K562 (cell line): ENCODE measurements at regions not wholly inside any gene's neighbourhood (a gene's known extent, or its start where the extent isn't known, plus 50 kb on each side); places are given as distances from the start of the nearest gene placed in this dataset.

Experiments
- ASH1L ChIP-seq: fragments of 450-650 bp; IDR thresholded peaks from 2 replicates; pipeline ENCODE4 v1.6.1; 2018; ENCODE audit warnings: borderline replicate concordance, mild to moderate bottlenecking, low read depth; ENCODE audit not compliant: partially characterized antibody
- BRD4 ChIP-seq: fragments of 200-600 bp; sonication (generic); IDR thresholded peaks from 2 replicates; pipeline ENCODE4 v1.6.1; 2017; ENCODE audit warnings: inconsistent platforms
- C11orf30 ChIP-seq: fragments of 450-650 bp; IDR thresholded peaks from 2 replicates; pipeline ENCODE4 v1.6.1; 2016; ENCODE audit warnings: low read depth, mild to moderate bottlenecking
- KLF1 ChIP-seq: fragments of 450-650 bp; IDR thresholded peaks from 2 replicates; pipeline ENCODE4 v1.6.1; 2016; ENCODE audit warnings: missing genetic modification characterization, missing compliant biosample characterization
- POLR2B ChIP-seq: fragments of 450-650 bp; IDR thresholded peaks from 2 replicates; pipeline ENCODE4 v1.6.1; 2018; ENCODE audit warnings: low read depth; ENCODE audit not compliant: partially characterized antibody
- TEAD2 ChIP-seq: fragments of 450-650 bp; IDR thresholded peaks from 2 replicates; pipeline ENCODE4 v1.6.1; 2016; ENCODE audit warnings: missing genetic modification characterization, control low read depth, missing compliant biosample characterization
- XRCC5 ChIP-seq: fragments of 200-400 bp; formaldehyde crosslinking; IDR thresholded peaks from 2 replicates; pipeline ENCODE4 v1.6.1; 2017; ENCODE audit warnings: low read depth, mild to moderate bottlenecking, low read length
- ZNF184 ChIP-seq: sonication (generic); formaldehyde crosslinking; IDR thresholded peaks from 2 replicates; pipeline ENCODE4 v1.5.0; 2020; ENCODE audit warnings: missing genetic modification reagents
- ZNF253 ChIP-seq: fragments of 250-450 bp; sonication (Bioruptor Pico); conservative IDR thresholded peaks from 2 replicates; pipeline ENCODE4 v1.6.1; 2021; ENCODE audit warnings: mild to moderate bottlenecking
- ZNF316 ChIP-seq: fragments of 450-650 bp; IDR thresholded peaks from 2 replicates; pipeline ENCODE4 v1.6.1; 2016
- ZNF79 ChIP-seq: fragments of 250-450 bp; sonication (Bioruptor Pico); IDR thresholded peaks from 2 replicates; pipeline ENCODE4 v1.4.0; 2020; ENCODE audit warnings: low read depth, mild to moderate bottlenecking, moderate library complexity
- TF ChIP-seq, protein P1 (sequence below): IDR thresholded peaks from 2 replicates; pipeline ENCODE4 v1.6.1; 2012; ENCODE audit warnings: low read depth, low read length, improper control_type of control experiment, borderline replicate concordance
- TF ChIP-seq, protein P2 (sequence below): sonication (generic); formaldehyde crosslinking; IDR thresholded peaks from 2 replicates; pipeline ENCODE4 v1.8.1; 2023; ENCODE audit warnings: mild to moderate bottlenecking, missing genetic modification reagents
- TF ChIP-seq, protein P3 (sequence below): conservative IDR thresholded peaks from 2 replicates; pipeline ENCODE4 v1.6.1; 2011; ENCODE audit warnings: low read depth, mild to moderate bottlenecking, low read length; ENCODE audit not compliant: control insufficient read depth
- TF ChIP-seq, protein P4 (sequence below), 2 experiments: fragments of 150-350 bp in 1 of 2; IDR thresholded peaks; 2 replicates each; pipeline ENCODE4 v1.6.1; 2012 to 2016; ENCODE audit warnings: low read depth in 2 of 2, low read length in 2 of 2, mild to moderate bottlenecking in 1 of 2, moderate library complexity in 1 of 2
- TF ChIP-seq, protein P5 (sequence below): sonication (generic); formaldehyde crosslinking; IDR thresholded peaks from 2 replicates; pipeline ENCODE4 v1.8.1; 2022; ENCODE audit warnings: missing genetic modification reagents

DNA sequence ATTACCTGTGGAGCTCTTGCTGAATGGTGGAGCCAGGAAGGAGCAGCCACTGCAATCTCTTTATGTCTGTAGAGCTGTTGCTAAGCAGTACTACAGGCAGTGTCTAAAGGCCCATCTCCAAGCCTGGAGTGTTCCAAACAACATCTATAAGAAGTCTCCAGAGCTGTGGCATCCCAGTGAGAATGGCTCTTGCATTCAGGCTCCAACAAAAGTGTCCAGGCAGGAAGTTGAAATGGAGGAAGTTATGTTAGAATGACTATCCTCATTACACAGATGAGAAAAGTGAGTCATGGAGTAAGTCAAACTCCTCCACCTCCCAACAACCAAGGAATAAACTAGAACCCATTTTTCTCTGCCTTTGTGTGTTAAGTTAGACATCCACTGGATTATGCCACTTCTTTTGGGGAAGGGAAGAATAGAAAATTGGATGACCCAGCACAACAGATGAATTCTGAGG is 288.5 kb upstream of the STXBP5 start (continued):
- TF ChIP-seq, protein P1, sequence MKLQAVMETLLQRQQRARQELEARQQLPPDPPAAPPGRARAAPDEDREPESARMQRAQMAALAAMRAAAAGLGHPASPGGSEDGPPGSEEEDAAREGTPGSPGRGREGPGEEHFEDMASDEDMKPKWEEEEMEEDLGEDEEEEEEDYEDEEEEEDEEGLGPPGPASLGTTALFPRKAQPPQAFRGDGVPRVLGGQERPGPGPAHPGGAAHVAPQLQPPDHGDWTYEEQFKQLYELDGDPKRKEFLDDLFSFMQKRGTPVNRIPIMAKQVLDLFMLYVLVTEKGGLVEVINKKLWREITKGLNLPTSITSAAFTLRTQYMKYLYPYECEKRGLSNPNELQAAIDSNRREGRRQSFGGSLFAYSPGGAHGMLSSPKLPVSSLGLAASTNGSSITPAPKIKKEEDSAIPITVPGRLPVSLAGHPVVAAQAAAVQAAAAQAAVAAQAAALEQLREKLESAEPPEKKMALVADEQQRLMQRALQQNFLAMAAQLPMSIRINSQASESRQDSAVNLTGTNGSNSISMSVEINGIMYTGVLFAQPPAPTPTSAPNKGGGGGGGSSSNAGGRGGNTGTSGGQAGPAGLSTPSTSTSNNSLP: no peak
- TF ChIP-seq ZNF253 (CRISPR knock-in tag) (no peak), ASH1L (no peak), BRD4 (no peak), ZNF316 (0 out of 2 replicates have a peak, but pooled peaks have one; percentile 20), C11orf30 (peak; percentile 22; the same call in 1 of the 2 replicates), ZNF184 (CRISPR knock-in tag) (no peak), POLR2B (peak; percentile 21), TEAD2 (tag) (0 out of 2 replicates have a peak, but pooled peaks have one; percentile 27), KLF1 (no peak), XRCC5 (no peak), ZNF79 (CRISPR knock-in tag) (peak; percentile 77; the same call in 1 of the 2 replicates)
- TF ChIP-seq, protein P2, sequence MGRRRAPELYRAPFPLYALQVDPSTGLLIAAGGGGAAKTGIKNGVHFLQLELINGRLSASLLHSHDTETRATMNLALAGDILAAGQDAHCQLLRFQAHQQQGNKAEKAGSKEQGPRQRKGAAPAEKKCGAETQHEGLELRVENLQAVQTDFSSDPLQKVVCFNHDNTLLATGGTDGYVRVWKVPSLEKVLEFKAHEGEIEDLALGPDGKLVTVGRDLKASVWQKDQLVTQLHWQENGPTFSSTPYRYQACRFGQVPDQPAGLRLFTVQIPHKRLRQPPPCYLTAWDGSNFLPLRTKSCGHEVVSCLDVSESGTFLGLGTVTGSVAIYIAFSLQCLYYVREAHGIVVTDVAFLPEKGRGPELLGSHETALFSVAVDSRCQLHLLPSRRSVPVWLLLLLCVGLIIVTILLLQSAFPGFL (CRISPR knock-in tag): no peak
- TF ChIP-seq, protein P3, sequence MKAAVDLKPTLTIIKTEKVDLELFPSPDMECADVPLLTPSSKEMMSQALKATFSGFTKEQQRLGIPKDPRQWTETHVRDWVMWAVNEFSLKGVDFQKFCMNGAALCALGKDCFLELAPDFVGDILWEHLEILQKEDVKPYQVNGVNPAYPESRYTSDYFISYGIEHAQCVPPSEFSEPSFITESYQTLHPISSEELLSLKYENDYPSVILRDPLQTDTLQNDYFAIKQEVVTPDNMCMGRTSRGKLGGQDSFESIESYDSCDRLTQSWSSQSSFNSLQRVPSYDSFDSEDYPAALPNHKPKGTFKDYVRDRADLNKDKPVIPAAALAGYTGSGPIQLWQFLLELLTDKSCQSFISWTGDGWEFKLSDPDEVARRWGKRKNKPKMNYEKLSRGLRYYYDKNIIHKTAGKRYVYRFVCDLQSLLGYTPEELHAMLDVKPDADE: no peak
- TF ChIP-seq, protein P4, sequence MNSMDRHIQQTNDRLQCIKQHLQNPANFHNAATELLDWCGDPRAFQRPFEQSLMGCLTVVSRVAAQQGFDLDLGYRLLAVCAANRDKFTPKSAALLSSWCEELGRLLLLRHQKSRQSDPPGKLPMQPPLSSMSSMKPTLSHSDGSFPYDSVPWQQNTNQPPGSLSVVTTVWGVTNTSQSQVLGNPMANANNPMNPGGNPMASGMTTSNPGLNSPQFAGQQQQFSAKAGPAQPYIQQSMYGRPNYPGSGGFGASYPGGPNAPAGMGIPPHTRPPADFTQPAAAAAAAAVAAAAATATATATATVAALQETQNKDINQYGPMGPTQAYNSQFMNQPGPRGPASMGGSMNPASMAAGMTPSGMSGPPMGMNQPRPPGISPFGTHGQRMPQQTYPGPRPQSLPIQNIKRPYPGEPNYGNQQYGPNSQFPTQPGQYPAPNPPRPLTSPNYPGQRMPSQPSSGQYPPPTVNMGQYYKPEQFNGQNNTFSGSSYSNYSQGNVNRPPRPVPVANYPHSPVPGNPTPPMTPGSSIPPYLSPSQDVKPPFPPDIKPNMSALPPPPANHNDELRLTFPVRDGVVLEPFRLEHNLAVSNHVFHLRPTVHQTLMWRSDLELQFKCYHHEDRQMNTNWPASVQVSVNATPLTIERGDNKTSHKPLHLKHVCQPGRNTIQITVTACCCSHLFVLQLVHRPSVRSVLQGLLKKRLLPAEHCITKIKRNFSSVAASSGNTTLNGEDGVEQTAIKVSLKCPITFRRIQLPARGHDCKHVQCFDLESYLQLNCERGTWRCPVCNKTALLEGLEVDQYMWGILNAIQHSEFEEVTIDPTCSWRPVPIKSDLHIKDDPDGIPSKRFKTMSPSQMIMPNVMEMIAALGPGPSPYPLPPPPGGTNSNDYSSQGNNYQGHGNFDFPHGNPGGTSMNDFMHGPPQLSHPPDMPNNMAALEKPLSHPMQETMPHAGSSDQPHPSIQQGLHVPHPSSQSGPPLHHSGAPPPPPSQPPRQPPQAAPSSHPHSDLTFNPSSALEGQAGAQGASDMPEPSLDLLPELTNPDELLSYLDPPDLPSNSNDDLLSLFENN (IDR thresholded peaks at IDR 0.05; ENCODE audit: low read depth in 2 of 2, low read length in 2 of 2): no peak
- TF ChIP-seq, protein P5, sequence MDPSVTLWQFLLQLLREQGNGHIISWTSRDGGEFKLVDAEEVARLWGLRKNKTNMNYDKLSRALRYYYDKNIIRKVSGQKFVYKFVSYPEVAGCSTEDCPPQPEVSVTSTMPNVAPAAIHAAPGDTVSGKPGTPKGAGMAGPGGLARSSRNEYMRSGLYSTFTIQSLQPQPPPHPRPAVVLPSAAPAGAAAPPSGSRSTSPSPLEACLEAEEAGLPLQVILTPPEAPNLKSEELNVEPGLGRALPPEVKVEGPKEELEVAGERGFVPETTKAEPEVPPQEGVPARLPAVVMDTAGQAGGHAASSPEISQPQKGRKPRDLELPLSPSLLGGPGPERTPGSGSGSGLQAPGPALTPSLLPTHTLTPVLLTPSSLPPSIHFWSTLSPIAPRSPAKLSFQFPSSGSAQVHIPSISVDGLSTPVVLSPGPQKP (CRISPR knock-in tag): no peak
